GM12892 (cell line): ENCODE measurements at regions not wholly inside any gene's neighbourhood (a gene's known extent, or its start where the extent isn't known, plus 50 kb on each side); places are given as distances from the start of the nearest gene placed in this dataset.

ENCODE experiments used
- POLR2A ChIP-seq: IDR thresholded peaks from 2 replicates; pipeline ENCODE4 v1.6.1; 2011; ENCODE audit warnings: low read depth, low read length, control low read depth
- POLR2AphosphoS5 ChIP-seq: IDR thresholded peaks from 2 replicates; pipeline ENCODE4 v1.6.1; 2011; ENCODE audit warnings: low read depth, low read length, control low read depth
- TAF1 ChIP-seq: IDR thresholded peaks from 2 replicates; pipeline ENCODE4 v1.6.1; 2011; ENCODE audit warnings: low read depth, mild to moderate bottlenecking, control low read depth, low read length, borderline replicate concordance

DNA sequence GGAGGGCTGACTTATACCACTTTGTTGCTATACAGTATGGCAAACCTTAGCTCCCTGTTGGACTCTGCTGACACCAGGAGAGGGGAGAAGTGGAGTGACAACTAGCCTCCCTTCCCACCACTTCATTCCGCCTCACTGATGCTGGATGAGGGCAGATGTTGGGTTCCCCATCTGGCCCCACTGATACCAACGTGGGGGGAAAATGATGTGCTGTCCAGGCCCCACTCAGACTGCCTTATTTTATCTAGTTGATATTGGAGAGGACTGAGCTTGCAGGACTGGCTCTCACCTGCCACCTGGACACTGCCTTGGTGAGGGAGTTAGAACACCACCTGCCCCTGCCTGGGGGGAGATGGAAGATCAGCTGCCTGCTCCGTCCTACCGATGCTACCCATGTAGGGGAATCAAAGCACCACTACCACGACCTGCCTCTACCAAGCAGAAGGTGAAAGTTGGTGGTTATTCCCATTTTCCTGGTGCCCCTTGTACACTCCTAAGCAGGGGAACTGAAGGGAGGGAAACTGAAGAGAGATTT is 292.1 kb downstream of the GADD45G start:
- TF ChIP-seq POLR2A (no peak), POLR2AphosphoS5 (no peak), TAF1 (no peak)
